Activated T-helper 17 cell treated with anti-CD3 and anti-CD28 coated beads, Interleukin-2, amount 50 U/mL, for 72 hours (primary cell): ENCODE measurements at regions not wholly inside any gene's neighbourhood (a gene's known extent, or its start where the extent isn't known, plus 50 kb on each side); places are given as distances from the start of the nearest gene placed in this dataset.
"Not testable (repeated sequence)": the region's sequence is repeated elsewhere in the genome, so short reads cannot be mapped to it uniquely, and the experiment has no call there.

Source experiments
- ATAC-seq: fragments of 150-1000 bp; cut with Tn5 transposase; replicated peaks from 2 replicates; pipeline ENCODE4 v1.10.0; 2021; ENCODE audit warnings: mild to moderate bottlenecking, moderate library complexity
- H3K27ac Mint-ChIP-seq: one replicate; pipeline ENCODE4 v1.8.0; 2022; ENCODE audit warnings: mixed read lengths
- H3K27me3 Mint-ChIP-seq: one replicate; pipeline ENCODE4 v1.8.0; 2022; ENCODE audit warnings: mixed read lengths
- H3K36me3 Mint-ChIP-seq: one replicate; pipeline ENCODE4 v1.8.0; 2022; ENCODE audit warnings: low read depth, mild to moderate bottlenecking, mixed read lengths
- H3K4me1 Mint-ChIP-seq: one replicate; pipeline ENCODE4 v1.8.0; 2022; ENCODE audit warnings: mixed read lengths
- H3K4me3 Mint-ChIP-seq: one replicate; pipeline ENCODE4 v1.8.0; 2022; ENCODE audit warnings: mild to moderate bottlenecking, mixed read lengths
- H3K9me3 Mint-ChIP-seq: one replicate; pipeline ENCODE4 v1.8.0; 2022; ENCODE audit warnings: mixed read lengths

GRCh38 chr20:47430862-47431588 lies 70.7 kb upstream of the NCOA3 start:
- Mint-ChIP-seq H3K9me3 (no peaks in the 10 kb centered on the region), H3K4me1 (no peaks in the 10 kb centered on the region), H3K4me3 (no peak overlapping the region), H3K27ac (no peak overlapping the region), H3K36me3 (no peaks in the 10 kb centered on the region), H3K27me3 (no peaks in the 10 kb centered on the region)
- no peak for ATAC-seq

GRCh38 chr20:47432834-47433210 lies 68.9 kb upstream of the NCOA3 start:
- H3K27me3 Mint-ChIP-seq: no peaks in the 10 kb centered on the region
- no peak overlapping the region for H3K4me3 Mint-ChIP-seq
- no peaks in the 10 kb centered on the region for H3K4me1 Mint-ChIP-seq
- H3K36me3 Mint-ChIP-seq: no peaks in the 10 kb centered on the region
- H3K27ac Mint-ChIP-seq: no peak overlapping the region
- no peak for ATAC-seq
- no peaks in the 10 kb centered on the region for H3K9me3 Mint-ChIP-seq

- ATAC-seq: peak; percentile 65
- not testable (repeated sequence) for H3K9me3 Mint-ChIP-seq, H3K27ac Mint-ChIP-seq
These were observed 67.4 kb upstream of the NCOA3 start for GRCh38 chr20:47434128-47434779.

GRCh38 chr20:47438464-47439381 lies 63.0 kb upstream of the NCOA3 start:
- Mint-ChIP-seq H3K4me3 (peak overlapping the region; percentile 33), H3K36me3 (no peaks in the 10 kb centered on the region), H3K9me3 (no peaks in the 10 kb centered on the region), H3K27me3 (no peaks in the 10 kb centered on the region), H3K27ac (peak overlapping the region; percentile 56), H3K4me1 (peaks cover 5% of the 10 kb centered on the region)
- ATAC-seq: peak; percentile 78

More at GRCh38 chr20:47434128-47434779, 67.4 kb upstream of the NCOA3 start:
- H3K27me3 Mint-ChIP-seq, H3K4me1 Mint-ChIP-seq, H3K36me3 Mint-ChIP-seq, H3K4me3 Mint-ChIP-seq: not testable (repeated sequence)

GRCh38 chr20:47440857-47441773 lies 60.6 kb upstream of the NCOA3 start:
- Mint-ChIP-seq H3K9me3 (no peaks in the 10 kb centered on the region), H3K4me3 (no peak overlapping the region), H3K4me1 (peaks cover 5% of the 10 kb centered on the region), H3K27ac (no peak overlapping the region), H3K27me3 (no peaks in the 10 kb centered on the region), H3K36me3 (no peaks in the 10 kb centered on the region)
- ATAC-seq: no peak

- H3K9me3 Mint-ChIP-seq: no peaks in the 10 kb centered on the region
- H3K4me3 Mint-ChIP-seq: no peak overlapping the region
- peaks cover 5% of the 10 kb centered on the region for H3K4me1 Mint-ChIP-seq
- ATAC-seq: no peak
- no peaks in the 10 kb centered on the region for H3K27me3 Mint-ChIP-seq
- H3K27ac Mint-ChIP-seq: no peak overlapping the region
- H3K36me3 Mint-ChIP-seq: no peaks in the 10 kb centered on the region
These were observed 59.9 kb upstream of the NCOA3 start for GRCh38 chr20:47441774-47442150.

- not testable (repeated sequence) for H3K4me3 Mint-ChIP-seq, H3K4me1 Mint-ChIP-seq, ATAC-seq, H3K36me3 Mint-ChIP-seq, H3K27ac Mint-ChIP-seq, H3K27me3 Mint-ChIP-seq, H3K9me3 Mint-ChIP-seq
These were observed 58.6 kb upstream of the NCOA3 start for GRCh38 chr20:47443060-47443459.

- no peaks in the 10 kb centered on the region for H3K27me3 Mint-ChIP-seq
- H3K4me3 Mint-ChIP-seq: no peak overlapping the region
- H3K9me3 Mint-ChIP-seq: no peaks in the 10 kb centered on the region
- no peak for ATAC-seq
- H3K27ac Mint-ChIP-seq: no peak overlapping the region
- H3K4me1 Mint-ChIP-seq: no peaks in the 10 kb centered on the region
- H3K36me3 Mint-ChIP-seq: no peaks in the 10 kb centered on the region
These were observed 57.1 kb upstream of the NCOA3 start for GRCh38 chr20:47444584-47444983.

- H3K27me3 Mint-ChIP-seq: no peaks in the 10 kb centered on the region
- no peaks in the 10 kb centered on the region for H3K4me1 Mint-ChIP-seq
- H3K36me3 Mint-ChIP-seq: no peaks in the 10 kb centered on the region
- H3K4me3 Mint-ChIP-seq: no peak overlapping the region
- H3K27ac Mint-ChIP-seq: no peak overlapping the region
- no peak for ATAC-seq
- H3K9me3 Mint-ChIP-seq: no peaks in the 10 kb centered on the region
These were observed 56.4 kb upstream of the NCOA3 start for GRCh38 chr20:47445291-47445690.

GRCh38 chr20:47447350-47448296 lies 54.1 kb upstream of the NCOA3 start:
- H3K27me3 Mint-ChIP-seq, H3K27ac Mint-ChIP-seq, ATAC-seq, H3K4me3 Mint-ChIP-seq, H3K9me3 Mint-ChIP-seq, H3K4me1 Mint-ChIP-seq, H3K36me3 Mint-ChIP-seq: not testable (repeated sequence)

- H3K4me3 Mint-ChIP-seq: no peak overlapping the region
- ATAC-seq: no peak
- H3K27me3 Mint-ChIP-seq: no peaks in the 10 kb centered on the region
- H3K4me1 Mint-ChIP-seq: peaks cover 9% of the 10 kb centered on the region
- no peaks in the 10 kb centered on the region for H3K9me3 Mint-ChIP-seq
- H3K27ac Mint-ChIP-seq: no peak overlapping the region
- H3K36me3 Mint-ChIP-seq: no peaks in the 10 kb centered on the region
These were observed 53.3 kb upstream of the NCOA3 start for GRCh38 chr20:47448429-47448828.

- Mint-ChIP-seq H3K27me3 (no peaks in the 10 kb centered on the region), H3K4me3 (no peak overlapping the region), H3K4me1 (peaks cover 16% of the 10 kb centered on the region), H3K36me3 (no peaks in the 10 kb centered on the region), H3K27ac (no peak overlapping the region), H3K9me3 (no peaks in the 10 kb centered on the region)
- ATAC-seq: no peak
These were observed 50.1 kb upstream of the NCOA3 start for GRCh38 chr20:47451602-47451904.
